CD4-positive, alpha-beta T cell (primary cell): ENCODE measurements at regions not wholly inside any gene's neighbourhood (a gene's known extent, or its start where the extent isn't known, plus 50 kb on each side); places are given as distances from the start of the nearest gene placed in this dataset.

ENCODE experiments used
- ATAC-seq: fragments of 200-7000 bp; cut with Tn5 transposase; one replicate; pipeline ENCODE4 v1.10.0; 2022; ENCODE audit warnings: mild to moderate bottlenecking; ENCODE audit not compliant: poor library complexity
- CTCF ChIA-PET: fragments of 350-600 bp; sonication (Branson Sonifier 250); formaldehyde crosslinking; loops from one replicate; lab custom pipeline; 2021; ENCODE audit warnings: antibody characterized with exemption, inconsistent platforms; lab: Charles Lee
- POLR2A ChIA-PET: fragments of 350-600 bp; sonication (Branson Sonifier 250); formaldehyde crosslinking; loops from one replicate; lab custom pipeline; 2021; ENCODE audit warnings: antibody characterized with exemption, inconsistent platforms; lab: Charles Lee
- DNase-seq, 14 experiments: peaks; one replicate each; pipeline ENCODE4 v3.0.0-alpha.2; 2013 to 2020; ENCODE audit warnings: mixed read lengths in 2 of 14
- H3K27ac ChIP-seq, 2 donors: one replicate each; pipeline versions ENCODE4 v1.5.1 to v1.7.0; 2013; ENCODE audit warnings: low read length in 2 of 2, low read depth in 1 of 2, mild to moderate bottlenecking in 1 of 2
- H3K27me3 ChIP-seq, 2 experiments: 1 replicate in 1 of 2; 2 replicates in 1 of 2; pipeline versions ENCODE4 v1.6.1 to v1.7.0; 2013; ENCODE audit warnings: low read length in 2 of 2, control low read depth in 1 of 2, mild to moderate bottlenecking in 1 of 2, moderate library complexity in 1 of 2; ENCODE audit not compliant: insufficient read depth in 2 of 2, control insufficient read depth in 1 of 2
- H3K36me3 ChIP-seq: one replicate; pipeline ENCODE4 v1.6.1; 2013; ENCODE audit warnings: low read length, control low read depth; ENCODE audit not compliant: insufficient read depth
- H3K4me1 ChIP-seq: one replicate; pipeline ENCODE4 v1.6.1; 2013; ENCODE audit warnings: low read length, control low read depth; ENCODE audit not compliant: insufficient read depth
- H3K4me3 ChIP-seq: one replicate; pipeline ENCODE4 v1.5.1; 2013; ENCODE audit warnings: mild to moderate bottlenecking, low read length, moderate library complexity
- H3K9me3 ChIP-seq, 2 experiments: 1 replicate in 1 of 2; 2 replicates in 1 of 2; pipeline versions ENCODE4 v1.6.1 to v1.7.0; 2013; ENCODE audit warnings: low read length in 2 of 2, mild to moderate bottlenecking in 2 of 2, control low read depth in 1 of 2, moderate library complexity in 1 of 2; ENCODE audit not compliant: control insufficient read depth in 1 of 2, insufficient read depth in 1 of 2
- H3K27ac Mint-ChIP-seq: one replicate; pipeline ENCODE4 v1.8.0; 2020; ENCODE audit warnings: mixed read lengths
- H3K27me3 Mint-ChIP-seq: one replicate; pipeline ENCODE4 v1.8.0; 2021; ENCODE audit warnings: mixed read lengths
- H3K36me3 Mint-ChIP-seq: one replicate; pipeline ENCODE4 v1.8.0; 2021; ENCODE audit warnings: low read depth, mixed read lengths
- H3K4me1 Mint-ChIP-seq: one replicate; pipeline ENCODE4 v1.8.0; 2021; ENCODE audit warnings: low read depth, mixed read lengths
- H3K4me3 Mint-ChIP-seq: one replicate; pipeline ENCODE4 v1.8.0; 2020; ENCODE audit warnings: mild to moderate bottlenecking, mixed read lengths
- H3K9me3 Mint-ChIP-seq: one replicate; pipeline ENCODE4 v1.8.0; 2020; ENCODE audit warnings: mixed read lengths
- intact Hi-C, 2 experiments: fragments of 100-400 bp; cut with DNase I in 1 of 2; cut with micrococcal nuclease in 1 of 2; formaldehyde crosslinking; loops; one replicate each; pipeline versions ENCODE4 v1.15.1 to v1.9.0; 2023 to 2025; cut with DNase I, micrococcal nuclease
- TF ChIP-seq, protein P1 (sequence below): fragments of 200-600 bp; IDR thresholded peaks from one replicate; pipeline ENCODE4 v1.8.0; 2022; ENCODE audit warnings: antibody characterized with exemption, mild to moderate bottlenecking

DNA sequence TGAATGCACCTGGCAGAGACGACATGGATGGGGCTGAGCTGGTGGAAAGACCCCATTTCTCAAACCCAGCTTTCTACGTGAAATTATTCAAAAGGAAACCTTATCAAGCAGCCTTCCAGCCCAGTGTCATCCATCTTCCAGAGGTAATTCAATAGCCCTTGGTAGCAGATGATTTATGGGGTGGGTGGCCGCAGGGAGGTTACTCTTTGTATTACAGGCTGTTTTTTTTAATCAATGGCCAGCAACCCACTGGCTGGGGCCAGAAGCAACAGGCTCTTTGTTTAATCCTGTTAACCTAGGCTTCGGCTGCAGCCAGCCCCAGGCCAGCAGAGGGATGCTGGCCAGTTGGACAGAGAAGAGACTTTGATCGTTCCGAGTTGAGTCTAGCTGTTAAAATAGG is 139.8 kb upstream of the SRRM4 start:
- H3K36me3 Mint-ChIP-seq = no peaks in the 10 kb centered on the region
- Histone ChIP-seq H3K9me3 (peaks cover 0 to 23% of the 10 kb centered on the region in 2 experiments), H3K27me3 (peaks cover 0 to 4% of the 10 kb centered on the region in 2 experiments), H3K36me3 (no peaks in the 10 kb centered on the region), H3K4me3 (no peak overlapping the region), H3K4me1 (no peaks in the 10 kb centered on the region), H3K27ac (no peak overlapping the region)
- H3K9me3 Mint-ChIP-seq = peaks cover 6% of the 10 kb centered on the region
- intact Hi-C loops = no loop called here
- CTCF ChIA-PET = no interaction called here
- no peak for ATAC-seq
- no peak overlapping the region for H3K4me3 Mint-ChIP-seq
- H3K4me1 Mint-ChIP-seq = no peaks in the 10 kb centered on the region
- POLR2A ChIA-PET = no interaction called here
- peaks cover 4% of the 10 kb centered on the region for H3K27me3 Mint-ChIP-seq
- TF ChIP-seq, protein P1, sequence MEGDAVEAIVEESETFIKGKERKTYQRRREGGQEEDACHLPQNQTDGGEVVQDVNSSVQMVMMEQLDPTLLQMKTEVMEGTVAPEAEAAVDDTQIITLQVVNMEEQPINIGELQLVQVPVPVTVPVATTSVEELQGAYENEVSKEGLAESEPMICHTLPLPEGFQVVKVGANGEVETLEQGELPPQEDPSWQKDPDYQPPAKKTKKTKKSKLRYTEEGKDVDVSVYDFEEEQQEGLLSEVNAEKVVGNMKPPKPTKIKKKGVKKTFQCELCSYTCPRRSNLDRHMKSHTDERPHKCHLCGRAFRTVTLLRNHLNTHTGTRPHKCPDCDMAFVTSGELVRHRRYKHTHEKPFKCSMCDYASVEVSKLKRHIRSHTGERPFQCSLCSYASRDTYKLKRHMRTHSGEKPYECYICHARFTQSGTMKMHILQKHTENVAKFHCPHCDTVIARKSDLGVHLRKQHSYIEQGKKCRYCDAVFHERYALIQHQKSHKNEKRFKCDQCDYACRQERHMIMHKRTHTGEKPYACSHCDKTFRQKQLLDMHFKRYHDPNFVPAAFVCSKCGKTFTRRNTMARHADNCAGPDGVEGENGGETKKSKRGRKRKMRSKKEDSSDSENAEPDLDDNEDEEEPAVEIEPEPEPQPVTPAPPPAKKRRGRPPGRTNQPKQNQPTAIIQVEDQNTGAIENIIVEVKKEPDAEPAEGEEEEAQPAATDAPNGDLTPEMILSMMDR = no peak
- no peak for DNase-seq
- no peak overlapping the region for H3K27ac Mint-ChIP-seq

- Histone ChIP-seq H3K4me3 (no peak overlapping the region), H3K27ac (no peak overlapping the region), H3K4me1 (no peaks in the 10 kb centered on the region), H3K36me3 (no peaks in the 10 kb centered on the region), H3K9me3 (peaks cover 0 to 23% of the 10 kb centered on the region in 2 experiments), H3K27me3 (peaks cover 0 to 4% of the 10 kb centered on the region in 2 experiments)
- Mint-ChIP-seq H3K4me3 (no peak overlapping the region), H3K9me3 (peaks cover 6% of the 10 kb centered on the region), H3K4me1 (no peaks in the 10 kb centered on the region), H3K27me3 (peaks cover 4% of the 10 kb centered on the region), H3K27ac (no peak overlapping the region), H3K36me3 (no peaks in the 10 kb centered on the region)
- intact Hi-C loops = no loop called here
- TF ChIP-seq, protein P1 = no peak
- DNase-seq = no peak
- no peak for ATAC-seq
- CTCF ChIA-PET = no interaction called here
- POLR2A ChIA-PET = no interaction called here
These were observed 138.5 kb upstream of the SRRM4 start for GRCh38 chr12:118842866-118843265.

DNA sequence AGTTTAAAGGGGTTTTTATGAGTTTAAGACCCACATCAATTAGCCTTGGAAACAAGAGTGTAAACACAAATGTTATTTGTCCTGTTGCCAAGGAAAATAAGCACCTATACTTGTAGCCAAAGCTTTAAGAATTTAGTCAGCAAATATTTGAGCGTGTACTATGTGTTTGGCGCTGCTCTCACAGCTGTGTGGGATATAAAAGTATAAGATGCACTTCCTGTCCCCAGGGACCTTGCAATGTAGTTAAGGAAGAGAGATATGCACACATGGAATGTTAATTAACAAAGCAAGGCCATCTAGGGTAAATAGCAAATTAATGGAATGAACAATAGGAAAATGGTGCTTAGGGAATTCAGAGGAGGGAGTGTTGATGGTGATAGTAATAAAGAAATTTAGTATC is 134.9 kb upstream of the SRRM4 start:
- H3K9me3 Mint-ChIP-seq = peaks cover 6% of the 10 kb centered on the region

More for the DNA sequence above, 134.9 kb upstream of the SRRM4 start:
- no peaks in the 10 kb centered on the region for H3K4me1 ChIP-seq
- CTCF ChIA-PET = no interaction called here
- no peak overlapping the region for H3K27ac ChIP-seq
- Mint-ChIP-seq H3K4me1 (no peaks in the 10 kb centered on the region), H3K27ac (no peak overlapping the region), H3K36me3 (no peaks in the 10 kb centered on the region), H3K27me3 (peaks cover 16% of the 10 kb centered on the region), H3K4me3 (no peak overlapping the region)
- intact Hi-C loops = no loop called here
- peaks cover 0 to 23% of the 10 kb centered on the region in 2 experiments for H3K9me3 ChIP-seq
- TF ChIP-seq, protein P1 = no peak
- peaks cover 0 to 4% of the 10 kb centered on the region in 2 experiments for H3K27me3 ChIP-seq
- ATAC-seq = no peak
- H3K4me3 ChIP-seq = no peak overlapping the region
- no peak for DNase-seq
- POLR2A ChIA-PET = no interaction called here
- no peaks in the 10 kb centered on the region for H3K36me3 ChIP-seq
